HepG2 (cell line): ENCODE measurements at regions not wholly inside any gene's neighbourhood (a gene's known extent, or its start where the extent isn't known, plus 50 kb on each side); places are given as distances from the start of the nearest gene placed in this dataset.

Source experiments
- ATAC-seq: fragments of 200-7000 bp; cut with Tn5 transposase; 3 replicates; pipeline ENCODE4 v1.9.1; 2020; ENCODE audit warnings: mild to moderate bottlenecking, moderate library complexity
- BruUV-seq: library from RNA; stranded (reverse); fragments of 400-500 nt; replicated peaks from 2 replicates; lab custom pipeline; 2021; lab: Mats Ljungman, UMichigan
- CTCF ChIA-PET: fragments of 300-600 bp; formaldehyde crosslinking; extraction: SDS; loops from one replicate; lab custom pipeline; 2021; ENCODE audit warnings: low total read pairs, inconsistent platforms, low intra/inter-chr PET ratio; lab: Yijun Ruan, JAX
- POLR2A ChIA-PET: fragments of 350-600 bp; sonication (Branson Sonifier 250); formaldehyde crosslinking; loops from one replicate; lab custom pipeline; 2020; ENCODE audit warnings: antibody characterized with exemption, inconsistent platforms; lab: Yijun Ruan, JAX
- DNase-seq: peaks from one replicate; pipeline ENCODE4 v3.0.0-alpha.2; 2015; ENCODE audit warnings: low spot score
- FAIRE-seq: peaks from 3 replicates; lab custom pipeline; 2011; peaks lifted over from hg19 to GRCh38; lab: Jason Lieb, UNC
- H2AFZ ChIP-seq: one replicate; pipeline ENCODE4 v1.6.1; 2011; ENCODE audit warnings: low read length, inconsistent platforms
- H3K27ac ChIP-seq: fragments of 300-600 bp; 3 replicates; pipeline ENCODE4 v1.8.0; 2011; ENCODE audit warnings: mixed run types, mild to moderate bottlenecking, mixed read lengths, low read length, inconsistent platforms; ENCODE audit not compliant: insufficient read depth; ENCODE audit errors: extremely low read length
- H3K27me3 ChIP-seq, 2 experiments: fragments of 200-600 bp in 1 of 2; 2 replicates in 1 of 2; 3 replicates in 1 of 2; pipeline versions ENCODE4 v1.6.0 to v1.8.0; 2011; ENCODE audit warnings: low read length in 2 of 2, mild to moderate bottlenecking in 2 of 2, moderate library complexity in 2 of 2, inconsistent platforms in 1 of 2; ENCODE audit not compliant: insufficient read depth in 2 of 2, control insufficient read depth in 1 of 2
- H3K36me3 ChIP-seq, 2 experiments: fragments of 200-600 bp in 1 of 2; replicated peaks in 1 of 2; 2 replicates in 1 of 2; 3 replicates in 1 of 2; pipeline versions ENCODE4 v1.5.1 to v1.8.0; 2011; ENCODE audit warnings: low read length in 2 of 2, inconsistent platforms in 1 of 2; ENCODE audit not compliant: insufficient read depth in 2 of 2, control insufficient read depth in 1 of 2
- H3K4me1 ChIP-seq: 2 replicates; pipeline ENCODE4 v1.5.1; 2012; ENCODE audit warnings: low read length, inconsistent platforms; ENCODE audit not compliant: insufficient read depth
- H3K4me2 ChIP-seq: 2 replicates; pipeline ENCODE4 v1.6.0; 2011; ENCODE audit warnings: low read depth, low read length, inconsistent platforms
- H3K4me3 ChIP-seq, 3 experiments: fragments of 200-600 bp in 1 of 3; sonication (generic), shearing (Covaris generic) in 1 of 3; replicated peaks in 1 of 3; 2 replicates each; pipeline ENCODE4 v1.5.1; 2011 to 2016; ENCODE audit warnings: low read length in 3 of 3, inconsistent platforms in 2 of 3, low read depth in 2 of 3, mild to moderate bottlenecking in 2 of 3, control low read depth in 1 of 3, mixed read lengths in 1 of 3; ENCODE audit not compliant: insufficient read depth in 1 of 3
- H3K79me2 ChIP-seq: one replicate; pipeline ENCODE4 v1.6.1; 2011; ENCODE audit warnings: low read length, inconsistent platforms; ENCODE audit not compliant: insufficient read depth
- H3K9ac ChIP-seq: 2 replicates; pipeline ENCODE4 v1.6.0; 2011; ENCODE audit warnings: mild to moderate bottlenecking, low read depth, low read length, inconsistent platforms; ENCODE audit not compliant: insufficient read depth
- H3K9me3 ChIP-seq: 2 replicates; pipeline ENCODE4 v1.5.1; 2012; ENCODE audit warnings: mild to moderate bottlenecking, low read length
- H4K20me1 ChIP-seq: 2 replicates; pipeline ENCODE4 v1.6.0; 2011; ENCODE audit warnings: inconsistent platforms, mild to moderate bottlenecking, low read length, moderate library complexity; ENCODE audit not compliant: insufficient read depth
- ADNP ChIP-seq: sonication (generic); formaldehyde crosslinking; IDR thresholded peaks from 2 replicates; pipeline ENCODE4 v1.4.0; 2020; ENCODE audit warnings: missing genetic modification reagents
- ESRRA ChIP-seq: sonication (generic); formaldehyde crosslinking; IDR thresholded peaks from 2 replicates; pipeline ENCODE4 v1.5.1; 2020; ENCODE audit warnings: mild to moderate bottlenecking, low read depth, missing genetic modification reagents
- HHEX ChIP-seq: IDR thresholded peaks from 2 replicates; pipeline ENCODE4 v1.6.1; 2016; ENCODE audit warnings: control low read depth
- IRF2 ChIP-seq: IDR thresholded peaks from 2 replicates; pipeline ENCODE4 v1.6.1; 2018; ENCODE audit warnings: missing genetic modification reagents, missing compliant biosample characterization
- KLF9 ChIP-seq: IDR thresholded peaks from 2 replicates; pipeline ENCODE4 v1.6.1; 2016; ENCODE audit warnings: low read depth
- MAFG ChIP-seq: sonication (generic); formaldehyde crosslinking; IDR thresholded peaks from 2 replicates; pipeline ENCODE4 v1.5.1; 2020; ENCODE audit warnings: mild to moderate bottlenecking, missing genetic modification reagents
- MXD4 ChIP-seq: IDR thresholded peaks from 2 replicates; pipeline ENCODE4 v1.6.1; 2016; ENCODE audit warnings: mild to moderate bottlenecking, missing biosample characterization, missing genetic modification reagents
- PLRG1 ChIP-seq: fragments of 450-650 bp; conservative IDR thresholded peaks from 2 replicates; pipeline ENCODE4 v1.6.1; 2016
- TCF7 ChIP-seq: sonication (generic); IDR thresholded peaks from 2 replicates; pipeline ENCODE4 v1.6.1; 2016; ENCODE audit warnings: antibody characterized with exemption, low read depth
- TCF7L2 ChIP-seq: IDR thresholded peaks from 2 replicates; pipeline ENCODE4 v1.6.1; 2011; ENCODE audit warnings: mild to moderate bottlenecking, low read depth, low read length, moderate library complexity
- TP53 ChIP-seq: sonication (generic); formaldehyde crosslinking; conservative IDR thresholded peaks from 2 replicates; pipeline ENCODE4 v1.4.0; 2020; ENCODE audit warnings: missing genetic modification reagents
- ZBTB20 ChIP-seq: sonication (generic); formaldehyde crosslinking; IDR thresholded peaks from 2 replicates; pipeline ENCODE4 v1.8.1; 2023; ENCODE audit warnings: missing genetic modification reagents, low read depth, mild to moderate bottlenecking, borderline replicate concordance
- ZNF232 ChIP-seq: sonication (generic); formaldehyde crosslinking; IDR thresholded peaks from 2 replicates; pipeline ENCODE4 v1.4.0; 2020; ENCODE audit warnings: missing genetic modification reagents, borderline replicate concordance
- ZNF598 ChIP-seq: sonication (generic); formaldehyde crosslinking; IDR thresholded peaks from 2 replicates; pipeline ENCODE4 v1.5.1; 2020; ENCODE audit warnings: mild to moderate bottlenecking, missing genetic modification reagents, borderline replicate concordance
- WGBS: methylation state at CpG from one replicate; pipeline ENCODE4 v1.1.6; 2017; ENCODE audit warnings: low lambda C conversion rate; 5-methylcytosine and 5-hydroxymethylcytosine counted together
- in situ Hi-C: cut with HindIII; loops from 2 replicates; pipeline ENCODE4 v1.10.0; 2017; ENCODE audit warnings: low pct_unique_long_range_greater_than_20kb; ENCODE audit not compliant: extremely low pct_ligation_motif_present
- intact Hi-C: fragments of 100-400 bp; cut with micrococcal nuclease; formaldehyde crosslinking; loops from one replicate; pipeline ENCODE4 v1.10.0; 2022; ENCODE audit not compliant: unreplicated experiment
- TF ChIP-seq, protein P1 (sequence below): IDR thresholded peaks from 2 replicates; pipeline ENCODE4 v1.6.1; 2016; ENCODE audit warnings: low read depth, control low read depth
- TF ChIP-seq, protein P2 (sequence below): sonication (generic); formaldehyde crosslinking; conservative IDR thresholded peaks from 2 replicates; pipeline ENCODE4 v1.4.0; 2020; ENCODE audit warnings: missing genetic modification reagents
- TF ChIP-seq, protein P3 (sequence below): sonication (generic); formaldehyde crosslinking; IDR thresholded peaks from 2 replicates; pipeline ENCODE4 v1.4.0; 2020; ENCODE audit warnings: mild to moderate bottlenecking, missing genetic modification reagents

DNA sequence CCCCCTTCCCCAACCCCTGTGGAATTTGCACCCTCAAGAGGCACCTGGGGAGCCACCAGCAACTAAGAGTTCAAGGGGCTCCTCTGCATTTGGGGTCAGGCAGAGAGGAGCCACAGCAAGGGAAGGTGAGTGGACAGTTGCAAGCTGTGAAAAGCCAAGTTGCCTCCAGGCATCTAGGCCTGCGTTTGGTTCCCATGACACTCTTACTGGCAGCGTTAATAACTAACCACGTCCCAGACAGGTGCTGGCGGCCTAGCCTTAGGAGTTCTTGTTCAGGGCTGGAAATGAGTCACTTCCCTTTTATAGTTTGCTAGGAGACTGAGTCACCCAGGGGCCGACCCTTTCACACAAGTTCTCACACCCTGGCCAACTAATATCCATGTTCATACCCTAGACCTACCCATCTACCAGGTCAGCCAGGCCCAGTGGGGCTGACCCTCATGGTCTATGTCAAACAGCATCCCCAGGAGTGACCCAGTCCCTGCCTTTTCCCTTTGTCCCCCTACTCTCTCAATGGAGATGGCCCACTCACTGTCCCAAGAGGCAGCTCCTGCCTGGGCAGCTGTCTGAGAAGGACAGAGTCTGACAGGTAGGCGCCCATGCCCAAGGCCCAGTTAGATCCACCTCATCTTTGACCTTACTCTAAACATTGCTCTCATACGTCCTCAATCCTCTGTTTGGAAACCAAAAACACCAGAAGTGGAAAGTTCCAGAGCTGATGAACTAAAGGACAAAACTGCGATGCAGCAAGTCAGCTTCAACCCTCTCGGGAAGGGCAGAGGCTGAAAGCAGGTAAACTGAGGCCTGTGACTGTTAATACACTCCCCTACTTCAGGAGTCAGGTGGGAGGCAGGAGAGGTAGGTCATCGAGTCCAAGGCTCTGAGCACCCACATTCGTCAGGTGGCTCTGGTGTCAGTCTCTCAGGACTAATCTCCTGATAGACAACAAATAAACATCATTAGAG is 300.6 kb downstream of the SOX9 start (continued):
- TF ChIP-seq MAFG (CRISPR knock-in tag) (no peak), PLRG1 (no peak), ZBTB20 (CRISPR knock-in tag) (peak; percentile 89; the same call in 1 of the 2 replicates), TP53 (CRISPR knock-in tag) (no peak; the same call in 1 of the 2 replicates), MXD4 (CRISPR knock-in tag) (0 out of 2 replicates have a peak, but pooled peaks have one; percentile 22), ADNP (no peak), TCF7 (peak; percentile 77), KLF9 (CRISPR knock-in tag) (no peak), ZNF232 (CRISPR knock-in tag) (no peak), IRF2 (CRISPR knock-in tag) (peak; percentile 68; the same call in 1 of the 2 replicates)
- TF ChIP-seq, all 625 proteins: peak for 299

DNA sequence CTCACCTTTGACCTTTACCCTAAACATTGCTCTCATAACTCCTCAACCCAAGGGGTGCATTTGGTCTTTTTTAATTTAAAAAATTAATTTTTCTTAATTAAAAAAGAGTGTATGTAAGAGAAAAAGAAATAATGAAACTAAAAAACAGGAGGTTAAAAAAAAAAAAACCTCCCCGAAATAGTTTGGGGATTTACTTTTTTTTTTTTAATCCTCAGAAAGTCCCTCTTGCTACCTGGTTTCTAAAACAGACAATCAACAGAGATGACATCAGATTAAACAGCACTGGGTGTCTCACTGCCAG is 301.3 kb downstream of the SOX9 start:
- intact Hi-C loops = loop anchor here (2.0 to 5.0 kb wide), 2 partner anchors 45 to 97 kb away; no protein-coding TSS in a partner anchor
- no peak overlapping the region for H2AFZ ChIP-seq
- ChIA-PET CTCF (no interaction called here), POLR2A (interaction anchor here (0.9 to 4.2 kb wide), 27 partner anchors 9 to 740 kb away, joined by 3 to 81 read pairs (median 6); partner anchors contain the start of gene SOX9)
- TF ChIP-seq, protein P1, sequence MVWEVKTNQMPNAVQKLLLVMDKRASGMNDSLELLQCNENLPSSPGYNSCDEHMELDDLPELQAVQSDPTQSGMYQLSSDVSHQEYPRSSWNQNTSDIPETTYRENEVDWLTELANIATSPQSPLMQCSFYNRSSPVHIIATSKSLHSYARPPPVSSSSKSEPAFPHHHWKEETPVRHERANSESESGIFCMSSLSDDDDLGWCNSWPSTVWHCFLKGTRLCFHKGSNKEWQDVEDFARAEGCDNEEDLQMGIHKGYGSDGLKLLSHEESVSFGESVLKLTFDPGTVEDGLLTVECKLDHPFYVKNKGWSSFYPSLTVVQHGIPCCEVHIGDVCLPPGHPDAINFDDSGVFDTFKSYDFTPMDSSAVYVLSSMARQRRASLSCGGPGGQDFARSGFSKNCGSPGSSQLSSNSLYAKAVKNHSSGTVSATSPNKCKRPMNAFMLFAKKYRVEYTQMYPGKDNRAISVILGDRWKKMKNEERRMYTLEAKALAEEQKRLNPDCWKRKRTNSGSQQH (CRISPR knock-in tag) = no peak
- TF ChIP-seq, protein P2, sequence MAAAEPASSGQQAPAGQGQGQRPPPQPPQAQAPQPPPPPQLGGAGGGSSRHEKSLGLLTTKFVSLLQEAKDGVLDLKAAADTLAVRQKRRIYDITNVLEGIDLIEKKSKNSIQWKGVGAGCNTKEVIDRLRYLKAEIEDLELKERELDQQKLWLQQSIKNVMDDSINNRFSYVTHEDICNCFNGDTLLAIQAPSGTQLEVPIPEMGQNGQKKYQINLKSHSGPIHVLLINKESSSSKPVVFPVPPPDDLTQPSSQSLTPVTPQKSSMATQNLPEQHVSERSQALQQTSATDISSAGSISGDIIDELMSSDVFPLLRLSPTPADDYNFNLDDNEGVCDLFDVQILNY (CRISPR knock-in tag) = no peak
- no peak for TF ChIP-seq ESRRA (CRISPR knock-in tag)
- TF ChIP-seq HHEX (CRISPR knock-in tag) = no peak
- TF ChIP-seq ZNF598 = no peak
- no peak for TF ChIP-seq TCF7L2
- TF ChIP-seq, protein P3, sequence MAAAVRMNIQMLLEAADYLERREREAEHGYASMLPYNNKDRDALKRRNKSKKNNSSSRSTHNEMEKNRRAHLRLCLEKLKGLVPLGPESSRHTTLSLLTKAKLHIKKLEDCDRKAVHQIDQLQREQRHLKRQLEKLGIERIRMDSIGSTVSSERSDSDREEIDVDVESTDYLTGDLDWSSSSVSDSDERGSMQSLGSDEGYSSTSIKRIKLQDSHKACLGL = no peak
- in situ Hi-C loops = no loop called here
- H4K20me1 ChIP-seq = no peaks in the 10 kb centered on the region
- FAIRE-seq (no peak), ATAC-seq (no peak), DNase-seq (no peak)
- peak overlapping the region in 1 of 3 experiments; percentile 51; a peak in 2 of 6 replicates for H3K4me3 ChIP-seq
- peaks cover 18% of the 10 kb centered on the region for H3K9me3 ChIP-seq
- peak overlapping the region; percentile 73 for H3K9ac ChIP-seq
- H3K27me3 ChIP-seq = no peaks in the 10 kb centered on the region
- peaks cover 16 to 40% of the 10 kb centered on the region in 2 experiments for H3K36me3 ChIP-seq
- no TSS peak for BruUV-seq
- H3K79me2 ChIP-seq = peaks cover 66% of the 10 kb centered on the region
- 80% methylated on average over 1 of the region's 1 CpG for WGBS
- peak overlapping the region; percentile 75 for H3K4me2 ChIP-seq
- peaks cover 86% of the 10 kb centered on the region for H3K4me1 ChIP-seq
- H3K27ac ChIP-seq = peak overlapping the region; percentile 83
